SK-N-SH treated with all-trans-retinoic acid at 6 μM for 48 hours (cell line): ENCODE measurements at regions not wholly inside any gene's neighbourhood (a gene's known extent, or its start where the extent isn't known, plus 50 kb on each side); places are given as distances from the start of the nearest gene placed in this dataset.

ENCODE experiments used
- ATAC-seq: fragments of 200-7000 bp; cut with Tn5 transposase; 3 replicates; pipeline ENCODE4 v1.9.1; 2020; ENCODE audit warnings: mild to moderate bottlenecking, moderate library complexity
- BACH2 ChIP-seq: fragments of 250-450 bp; sonication (Bioruptor Pico); IDR thresholded peaks from 2 replicates; pipeline ENCODE4 v1.9.0; 2021; ENCODE audit warnings: mild to moderate bottlenecking, borderline replicate concordance
- CSRNP3 ChIP-seq: fragments of 250-450 bp; sonication (Bioruptor Pico); IDR thresholded peaks from 2 replicates; pipeline ENCODE4 v1.5.1; 2021; ENCODE audit warnings: mild to moderate bottlenecking, moderate library complexity
- GLIS3 ChIP-seq: fragments of 250-450 bp; sonication (Bioruptor Pico); IDR thresholded peaks from 2 replicates; pipeline ENCODE4 v1.5.0; 2020; ENCODE audit warnings: mild to moderate bottlenecking, moderate library complexity
- OSR1 ChIP-seq: fragments of 250-450 bp; sonication (Bioruptor Pico); IDR thresholded peaks from 2 replicates; pipeline ENCODE4 v1.8.0; 2022; ENCODE audit warnings: moderate library complexity, mild to moderate bottlenecking, inconsistent platforms
- PATZ1 ChIP-seq: fragments of 250-450 bp; sonication (Bioruptor Pico); IDR thresholded peaks from 2 replicates; pipeline ENCODE4 v1.8.0; 2020; ENCODE audit warnings: mild to moderate bottlenecking, moderate library complexity, borderline replicate concordance
- POU6F1 ChIP-seq: fragments of 250-450 bp; sonication (Bioruptor Pico); IDR thresholded peaks from 2 replicates; pipeline ENCODE4 v1.8.0; 2021; ENCODE audit warnings: low read depth, mild to moderate bottlenecking, moderate library complexity, borderline replicate concordance
- PPARA ChIP-seq: fragments of 250-450 bp; sonication (Bioruptor Pico); IDR thresholded peaks from 2 replicates; pipeline ENCODE4 v1.5.0; 2020; ENCODE audit warnings: mild to moderate bottlenecking, borderline replicate concordance
- RARB ChIP-seq: fragments of 250-450 bp; sonication (Bioruptor Pico); IDR thresholded peaks from 2 replicates; pipeline ENCODE4 v1.8.0; 2021; ENCODE audit warnings: mild to moderate bottlenecking, moderate library complexity
- SNAI2 ChIP-seq: fragments of 250-450 bp; sonication (Bioruptor Pico); IDR thresholded peaks from 2 replicates; pipeline ENCODE4 v1.5.0; 2020; ENCODE audit warnings: mild to moderate bottlenecking, moderate library complexity
- TCF4 ChIP-seq: fragments of 250-450 bp; sonication (Bioruptor Pico); IDR thresholded peaks from 2 replicates; pipeline ENCODE4 v1.8.0; 2021; ENCODE audit warnings: mild to moderate bottlenecking, moderate library complexity, borderline replicate concordance
- TOX ChIP-seq: fragments of 250-450 bp; sonication (Bioruptor Pico); IDR thresholded peaks from 2 replicates; pipeline ENCODE4 v1.8.0; 2021; ENCODE audit warnings: mild to moderate bottlenecking, moderate library complexity, borderline replicate concordance
- TSHZ2 ChIP-seq: fragments of 250-450 bp; sonication (Bioruptor Pico); IDR thresholded peaks from 2 replicates; pipeline ENCODE4 v1.5.0; 2020; ENCODE audit warnings: mild to moderate bottlenecking, moderate library complexity
- ZC3H10 ChIP-seq: fragments of 250-450 bp; sonication (Bioruptor Pico); IDR thresholded peaks from 2 replicates; pipeline ENCODE4 v1.5.1; 2021; ENCODE audit warnings: mild to moderate bottlenecking, moderate library complexity
- ZFP3 ChIP-seq: fragments of 250-450 bp; sonication (Bioruptor Pico); IDR thresholded peaks from 2 replicates; pipeline ENCODE4 v1.5.0; 2020; ENCODE audit warnings: mild to moderate bottlenecking, moderate library complexity
- ZFP30 ChIP-seq: fragments of 450-650 bp; formaldehyde crosslinking; IDR thresholded peaks from 2 replicates; pipeline ENCODE4 v1.5.0; 2022; ENCODE audit warnings: mild to moderate bottlenecking, moderate library complexity
- ZNF565 ChIP-seq: fragments of 450-650 bp; formaldehyde crosslinking; conservative IDR thresholded peaks from 2 replicates; pipeline ENCODE4 v1.5.0; 2020; ENCODE audit warnings: low read depth, mild to moderate bottlenecking, moderate library complexity
- ZNF70 ChIP-seq: fragments of 450-650 bp; formaldehyde crosslinking; IDR thresholded peaks from 2 replicates; pipeline ENCODE4 v1.5.0; 2020; ENCODE audit warnings: mild to moderate bottlenecking, moderate library complexity

- no peak for ATAC-seq
- TF ChIP-seq BACH2 (CRISPR knock-in tag) (no peak), PATZ1 (CRISPR knock-in tag) (no peak), CSRNP3 (CRISPR knock-in tag) (no peak), TOX (CRISPR knock-in tag) (no peak), ZC3H10 (no peak), POU6F1 (CRISPR knock-in tag) (no peak), ZNF565 (no peak), RARB (CRISPR knock-in tag) (no peak)
Measured at GRCh38 chr6:53412021-53412715, 63.4 kb upstream of the ELOVL5 start.

GRCh38 chr6:53411451-53411850 is 62.7 kb upstream of the ELOVL5 start:
- TF ChIP-seq ZNF70 (CRISPR knock-in tag) = no peak
- TF ChIP-seq CSRNP3 (CRISPR knock-in tag) = no peak
- TF ChIP-seq RARB (CRISPR knock-in tag) = no peak
- TF ChIP-seq ZFP3 (CRISPR knock-in tag) = no peak
- TF ChIP-seq PPARA = no peak
- TF ChIP-seq ZNF565 = no peak
- TF ChIP-seq ZFP30 (CRISPR knock-in tag) = no peak
- no peak for TF ChIP-seq POU6F1 (CRISPR knock-in tag)
- TF ChIP-seq ZC3H10 = no peak
- no peak for TF ChIP-seq OSR1 (CRISPR knock-in tag)
- TF ChIP-seq TCF4 (CRISPR knock-in tag) = no peak
- no peak for TF ChIP-seq PATZ1 (CRISPR knock-in tag)
- no peak for TF ChIP-seq TOX (CRISPR knock-in tag)
- no peak for TF ChIP-seq TSHZ2
- no peak for TF ChIP-seq SNAI2
- TF ChIP-seq GLIS3 = no peak
- ATAC-seq = no peak
